ENCODE measurements at regions not wholly inside any gene's neighbourhood (a gene's known extent, or its start where the extent isn't known, plus 50 kb on each side); places are given as distances from the start of the nearest gene placed in this dataset.

- TF ChIP-seq CTCF (conservative IDR thresholded peaks at IDR 0.05) (no peak), ZFX (IDR thresholded peaks at IDR 0.05) (no peak)
Observed at GRCh38 chr2:240323601-240324291, 111.7 kb upstream of the GPC1 start.

All from C4-2B (cell line).